T-helper 17 cell (primary cell): ENCODE measurements at regions not wholly inside any gene's neighbourhood (a gene's known extent, or its start where the extent isn't known, plus 50 kb on each side); places are given as distances from the start of the nearest gene placed in this dataset.
"Not testable (repeated sequence)": the region's sequence is repeated elsewhere in the genome, so short reads cannot be mapped to it uniquely, and the experiment has no call there.

ENCODE experiments used
- ATAC-seq: fragments of 150-1000 bp; cut with Tn5 transposase; 2 replicates; pipeline ENCODE4 v1.10.0; 2021; ENCODE audit warnings: mild to moderate bottlenecking, moderate library complexity
- DNase-seq, 3 donors: peaks; one replicate each; pipeline versions ENCODE4 v3.0.0 to v3.0.0-alpha.2; 2020 to 2021
- H3K9me3 ChIP-seq: one replicate; pipeline ENCODE4 v1.7.0; 2013; ENCODE audit warnings: low read length, mild to moderate bottlenecking; ENCODE audit not compliant: control insufficient read depth, poor library complexity, severe bottlenecking
- H3K27ac Mint-ChIP-seq: one replicate; pipeline ENCODE4 v1.8.0; 2022; ENCODE audit warnings: mild to moderate bottlenecking, moderate library complexity, mixed read lengths
- H3K27me3 Mint-ChIP-seq: one replicate; pipeline ENCODE4 v1.8.0; 2022; ENCODE audit warnings: mixed read lengths
- H3K36me3 Mint-ChIP-seq: one replicate; pipeline ENCODE4 v1.8.0; 2022; ENCODE audit warnings: low read depth, mixed read lengths
- H3K4me1 Mint-ChIP-seq: one replicate; pipeline ENCODE4 v1.8.0; 2022; ENCODE audit warnings: mild to moderate bottlenecking, mixed read lengths
- H3K4me3 Mint-ChIP-seq: one replicate; pipeline ENCODE4 v1.8.0; 2022; ENCODE audit warnings: mild to moderate bottlenecking, moderate library complexity, mixed read lengths

DNA sequence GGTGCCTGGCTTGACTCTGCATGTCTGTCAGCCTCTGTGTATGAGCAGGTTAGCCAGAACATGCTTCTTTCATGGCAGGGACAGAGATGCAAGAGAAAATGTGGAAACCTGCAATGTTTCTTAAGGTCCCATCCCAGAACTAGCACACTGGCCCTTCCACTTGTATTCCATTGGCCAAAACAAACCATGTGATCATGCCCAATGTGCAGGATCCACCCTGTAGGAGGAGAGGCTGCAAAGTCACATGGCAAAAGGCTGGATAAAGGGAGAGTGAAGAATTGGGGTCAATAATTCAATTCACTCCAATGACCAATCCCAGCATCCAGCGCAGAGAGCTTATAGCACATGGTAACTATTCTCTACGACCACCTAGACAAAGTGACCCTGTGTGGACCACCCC is 405.5 kb downstream of the MIAT start:
- H3K27ac Mint-ChIP-seq: no peak overlapping the region
- H3K27me3 Mint-ChIP-seq: peaks cover 28% of the 10 kb centered on the region
- no peaks in the 10 kb centered on the region for H3K9me3 ChIP-seq
- H3K36me3 Mint-ChIP-seq: peaks cover 4% of the 10 kb centered on the region
- ATAC-seq (no peak), DNase-seq (no peak)
- H3K4me1 Mint-ChIP-seq: peaks cover 4% of the 10 kb centered on the region
- no peak overlapping the region for H3K4me3 Mint-ChIP-seq

DNA sequence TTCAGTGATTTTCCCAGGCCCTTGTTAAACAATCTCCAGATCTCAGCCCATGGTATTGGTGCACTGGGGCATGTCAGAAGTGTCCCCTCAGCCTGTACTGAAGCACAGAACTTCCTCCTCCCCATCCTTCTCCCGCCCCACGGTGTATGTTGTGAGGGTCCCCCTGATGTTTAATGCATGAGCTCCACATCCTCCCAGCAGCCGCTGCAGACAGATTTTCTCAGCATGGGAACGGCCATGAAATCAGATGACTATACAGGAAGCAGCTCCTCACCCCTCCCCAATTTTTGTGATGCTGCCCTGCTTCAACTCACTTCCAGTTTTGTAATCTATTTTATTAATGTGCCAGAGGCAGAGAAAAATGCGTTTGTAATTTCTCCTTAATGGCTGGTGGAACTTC is 406.0 kb downstream of the MIAT start:
- Mint-ChIP-seq H3K27me3 (peaks cover 28% of the 10 kb centered on the region), H3K4me1 (peaks cover 4% of the 10 kb centered on the region), H3K4me3 (no peak overlapping the region), H3K27ac (no peak overlapping the region), H3K36me3 (peaks cover 4% of the 10 kb centered on the region)
- no peak for DNase-seq
- no peak for ATAC-seq
- H3K9me3 ChIP-seq: no peaks in the 10 kb centered on the region

DNA sequence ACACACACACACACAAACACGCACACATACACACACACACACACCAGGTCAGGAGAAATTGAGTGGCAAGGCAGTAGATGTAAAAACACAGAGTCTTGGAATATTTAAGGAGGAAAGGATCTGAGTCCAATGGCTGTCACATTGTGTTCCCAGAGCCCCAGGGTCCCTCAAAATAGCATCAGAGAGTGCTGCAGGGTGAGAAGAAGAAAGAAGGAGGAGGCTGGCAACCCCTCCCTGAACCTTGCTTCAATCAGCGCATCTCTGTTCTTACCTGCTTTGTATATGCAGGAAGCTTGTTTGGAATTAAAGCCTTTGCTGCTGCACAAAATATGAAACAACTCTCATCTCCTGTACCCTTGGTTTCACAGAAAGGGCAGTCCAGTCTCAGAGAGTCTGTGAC is 406.5 kb downstream of the MIAT start:
- ATAC-seq (no peak), DNase-seq (no peak)
- no peaks in the 10 kb centered on the region for H3K9me3 ChIP-seq
- Mint-ChIP-seq H3K27me3 (peaks cover 28% of the 10 kb centered on the region), H3K27ac (no peak overlapping the region), H3K4me1 (peaks cover 4% of the 10 kb centered on the region), H3K36me3 (peaks cover 4% of the 10 kb centered on the region), H3K4me3 (no peak overlapping the region)

DNA sequence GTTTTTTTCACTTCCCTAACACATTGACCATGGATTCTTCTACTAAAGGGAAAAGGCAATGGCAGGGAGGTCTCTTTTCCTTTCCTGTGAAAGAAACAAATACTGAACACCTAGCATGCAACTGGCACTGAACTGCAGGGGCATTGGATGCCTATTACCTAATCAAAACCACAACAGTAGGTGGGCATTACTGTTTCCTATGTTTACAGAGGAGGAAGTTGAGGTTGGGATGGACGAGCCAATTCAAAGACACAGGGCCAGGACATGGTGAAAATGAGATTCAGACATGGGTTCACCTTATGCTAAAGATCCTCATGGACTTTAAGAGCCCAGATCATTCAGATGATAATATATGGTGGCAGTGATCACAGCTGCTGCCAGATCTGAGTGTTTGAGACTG is 407.0 kb downstream of the MIAT start:
- Mint-ChIP-seq H3K36me3 (peaks cover 4% of the 10 kb centered on the region), H3K27ac (no peak overlapping the region), H3K4me3 (no peak overlapping the region), H3K4me1 (peaks cover 4% of the 10 kb centered on the region), H3K27me3 (peaks cover 27% of the 10 kb centered on the region)
- DNase-seq (no peak), ATAC-seq (no peak)
- H3K9me3 ChIP-seq: no peaks in the 10 kb centered on the region

DNA sequence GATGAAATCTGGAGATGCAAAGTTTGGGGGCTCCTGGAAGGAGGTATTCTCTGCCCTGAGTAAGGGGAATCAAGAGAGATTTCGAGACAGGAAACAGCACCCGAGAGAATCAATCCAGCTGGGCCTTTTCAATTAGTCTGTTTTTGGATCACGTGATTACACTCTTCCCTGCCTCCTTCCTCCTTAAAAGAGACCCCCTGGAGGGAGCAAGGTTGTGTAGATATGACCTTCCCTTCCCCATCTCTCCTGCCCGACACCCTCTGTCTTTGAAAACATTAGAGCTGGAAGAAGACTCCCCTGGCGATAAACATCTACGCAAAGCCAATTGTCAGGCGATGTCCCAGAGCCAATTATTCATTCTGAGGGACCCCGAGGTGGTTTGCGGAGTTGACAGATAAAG is 407.9 kb downstream of the MIAT start:
- no peak for ATAC-seq
- no peak for DNase-seq
- H3K9me3 ChIP-seq: no peaks in the 10 kb centered on the region
- Mint-ChIP-seq H3K4me3 (no peak overlapping the region), H3K27ac (no peak overlapping the region), H3K27me3 (peaks cover 24% of the 10 kb centered on the region), H3K4me1 (peaks cover 4% of the 10 kb centered on the region), H3K36me3 (peaks cover 4% of the 10 kb centered on the region)

DNA sequence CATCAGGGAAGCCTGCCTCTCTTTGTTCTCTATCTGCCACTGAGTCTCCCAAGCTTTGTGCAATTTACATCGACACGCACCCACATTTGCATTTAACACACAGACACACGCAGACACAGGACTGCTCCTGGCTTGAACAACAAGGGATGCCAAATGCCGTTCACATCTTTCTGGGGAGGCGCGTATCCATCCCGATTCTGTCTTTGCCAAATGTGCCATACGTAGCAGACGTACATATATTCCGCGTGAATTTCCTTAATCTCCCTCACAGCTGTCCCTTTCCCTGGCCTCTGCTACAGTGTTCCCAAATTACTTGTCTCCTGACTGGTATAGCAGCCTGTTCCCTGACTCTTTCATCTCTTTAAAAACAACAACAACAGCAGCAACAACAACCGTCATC is 409.5 kb downstream of the MIAT start:
- no peaks in the 10 kb centered on the region for H3K9me3 ChIP-seq
- peaks cover 4% of the 10 kb centered on the region for H3K36me3 Mint-ChIP-seq
- H3K4me1 Mint-ChIP-seq: peaks cover 4% of the 10 kb centered on the region
- no peak overlapping the region for H3K27ac Mint-ChIP-seq
- no peak for ATAC-seq
- no peak overlapping the region for H3K4me3 Mint-ChIP-seq
- peaks cover 31% of the 10 kb centered on the region for H3K27me3 Mint-ChIP-seq
- DNase-seq: no peak

DNA sequence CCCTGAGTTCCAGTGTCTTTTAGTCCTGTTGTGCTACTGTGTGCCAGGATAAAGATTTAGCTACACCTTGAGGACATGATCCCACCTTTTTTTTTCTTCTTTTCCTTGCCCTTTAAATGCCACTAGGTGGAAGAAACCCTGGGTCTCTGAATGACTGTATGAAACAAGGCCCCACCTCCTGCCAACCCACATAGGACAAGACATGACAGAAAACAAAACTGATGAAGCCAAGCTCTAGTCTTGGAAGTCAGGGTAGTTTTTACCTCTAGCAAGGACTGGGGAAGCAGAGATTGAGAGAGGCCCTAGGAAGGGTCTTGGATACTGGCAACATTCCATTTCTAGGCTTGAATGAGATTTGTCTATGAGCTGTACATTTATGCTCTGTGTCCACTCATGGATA is 410.7 kb downstream of the MIAT start:
- H3K4me1 Mint-ChIP-seq: peaks cover 4% of the 10 kb centered on the region
- DNase-seq: no peak
- peaks cover 18% of the 10 kb centered on the region for H3K27me3 Mint-ChIP-seq
- H3K36me3 Mint-ChIP-seq: peaks cover 2% of the 10 kb centered on the region
- H3K27ac Mint-ChIP-seq: no peak overlapping the region
- H3K9me3 ChIP-seq: no peaks in the 10 kb centered on the region
- no peak overlapping the region for H3K4me3 Mint-ChIP-seq
- no peak for ATAC-seq

DNA sequence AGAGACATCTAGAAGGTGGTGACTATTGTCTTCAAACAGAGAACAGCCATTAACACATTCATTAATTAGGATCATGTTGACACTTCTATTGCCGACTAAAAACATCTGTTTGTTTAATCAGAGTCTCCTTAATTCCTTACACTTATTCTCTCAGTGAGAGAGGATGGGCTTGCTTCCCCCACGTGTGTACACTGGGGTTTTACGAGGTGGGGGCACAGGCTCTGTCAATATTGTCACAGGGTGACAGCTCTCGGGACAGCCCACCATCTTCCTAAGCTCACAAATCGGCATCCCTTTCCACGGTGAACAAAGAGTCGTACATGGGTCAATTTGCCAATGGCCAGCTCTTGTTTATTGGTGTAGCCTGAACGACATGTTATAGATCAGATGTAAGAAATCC is 413.2 kb downstream of the MIAT start:
- peaks cover 9% of the 10 kb centered on the region for H3K27me3 Mint-ChIP-seq
- no peak overlapping the region for H3K4me3 Mint-ChIP-seq
- H3K27ac Mint-ChIP-seq: no peak overlapping the region
- no peaks in the 10 kb centered on the region for H3K4me1 Mint-ChIP-seq
- no peaks in the 10 kb centered on the region for H3K36me3 Mint-ChIP-seq
- DNase-seq: no peak
- H3K9me3 ChIP-seq: no peaks in the 10 kb centered on the region
- no peak for ATAC-seq

DNA sequence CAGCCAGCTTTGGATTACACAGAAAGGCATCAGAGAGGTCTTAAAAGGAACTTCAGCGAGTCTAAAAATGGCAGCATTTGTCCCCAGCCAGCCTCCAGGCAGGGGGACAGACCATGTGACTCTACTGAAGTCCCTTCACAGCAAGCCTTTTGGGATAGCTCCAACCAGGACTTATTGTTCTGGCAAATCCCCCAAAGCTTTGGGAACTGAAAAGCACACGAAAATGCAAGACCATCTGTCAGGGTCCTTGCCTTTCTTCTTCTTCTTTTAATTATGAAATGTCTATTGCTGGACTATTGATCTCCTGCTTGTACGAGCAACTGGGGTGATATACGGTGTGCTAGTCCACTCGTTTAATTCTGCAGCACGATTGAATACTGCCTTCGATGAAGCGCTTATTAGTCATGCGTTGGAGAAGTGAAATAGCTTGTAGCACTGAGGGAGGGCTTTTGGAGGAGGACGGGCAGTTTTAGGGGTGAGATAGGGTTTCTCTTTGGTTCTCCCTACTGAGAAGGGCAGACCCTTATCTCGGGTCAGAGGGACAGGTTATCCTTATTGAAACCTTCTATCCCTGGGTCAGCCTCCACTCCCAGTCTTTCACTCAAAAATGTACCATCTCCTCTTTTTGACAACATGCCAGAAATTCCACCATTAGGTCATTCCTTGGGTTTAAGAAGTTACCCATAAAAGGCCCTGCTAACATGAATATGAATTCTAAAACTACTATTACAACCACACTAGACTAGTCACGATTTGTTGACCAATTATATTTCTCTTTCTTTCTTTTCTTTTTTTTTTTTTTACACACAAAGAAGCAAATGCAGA is 416.4 kb downstream of the MIAT start:
- ATAC-seq: no peak

DNA sequence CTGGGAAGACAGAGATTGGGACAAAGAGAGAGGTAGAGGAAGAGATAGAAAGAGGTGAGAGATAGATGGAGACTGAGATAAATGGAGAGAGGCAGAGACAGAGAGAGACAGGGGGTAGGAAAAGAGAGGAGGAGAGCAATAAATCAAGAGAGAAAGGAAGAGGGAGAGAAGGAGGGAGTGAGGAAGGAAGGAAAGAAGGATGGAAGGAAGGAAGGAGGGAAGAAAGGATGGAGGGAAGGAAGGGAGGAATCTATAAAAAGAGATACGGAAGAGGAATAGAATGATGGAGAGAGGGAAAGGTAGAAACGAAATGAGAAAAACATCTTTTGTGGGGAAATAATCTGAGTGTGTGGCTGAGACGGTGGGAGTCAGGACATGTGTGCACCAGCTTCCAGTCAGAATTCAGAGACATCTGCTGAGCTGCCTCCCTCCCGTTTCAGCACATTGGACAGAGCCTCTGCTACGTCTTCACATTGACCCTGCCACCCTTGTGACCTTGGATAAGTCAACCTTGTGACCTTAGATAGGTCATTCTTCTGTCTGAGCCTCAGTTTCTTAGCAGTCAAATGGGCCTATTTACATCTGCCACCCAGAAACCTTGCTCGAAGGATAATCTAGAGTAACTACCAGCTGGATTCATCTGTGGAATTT is 417.8 kb downstream of the MIAT start:
- Mint-ChIP-seq H3K4me3 (no peak overlapping the region), H3K27ac (no peak overlapping the region), H3K27me3 (peaks cover 10% of the 10 kb centered on the region), H3K36me3 (no peaks in the 10 kb centered on the region), H3K4me1 (no peaks in the 10 kb centered on the region)
- DNase-seq: no peak
- no peak for ATAC-seq
- H3K9me3 ChIP-seq: no peaks in the 10 kb centered on the region

More for the DNA sequence above, 416.4 kb downstream of the MIAT start:
- Mint-ChIP-seq H3K4me1 (no peaks in the 10 kb centered on the region), H3K4me3 (no peak overlapping the region), H3K27ac (no peak overlapping the region), H3K27me3 (peaks cover 9% of the 10 kb centered on the region), H3K36me3 (no peaks in the 10 kb centered on the region)
- H3K9me3 ChIP-seq: no peaks in the 10 kb centered on the region
- DNase-seq: no peak

DNA sequence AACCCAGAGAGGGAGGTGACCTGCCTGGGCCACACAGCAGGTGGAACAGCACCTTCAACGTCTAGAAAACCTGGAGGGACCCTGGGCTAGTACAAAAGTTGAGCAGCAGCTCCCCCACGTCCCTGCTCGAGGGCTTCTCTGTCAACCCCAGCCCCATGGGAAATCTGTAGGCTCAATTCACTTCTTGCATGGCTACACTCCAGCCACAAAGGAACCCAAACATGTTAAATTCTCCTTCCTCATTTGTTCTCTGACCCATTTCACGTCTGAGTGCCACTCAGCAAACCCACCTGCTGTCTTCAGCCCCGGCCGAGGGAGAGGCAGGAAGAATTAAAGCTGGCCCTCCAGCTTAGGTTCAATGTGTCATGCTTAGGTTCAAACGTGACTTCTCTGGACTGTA is 418.5 kb downstream of the MIAT start:
- Mint-ChIP-seq H3K27ac (no peak overlapping the region), H3K36me3 (no peaks in the 10 kb centered on the region), H3K4me3 (no peak overlapping the region), H3K27me3 (peaks cover 14% of the 10 kb centered on the region), H3K4me1 (no peaks in the 10 kb centered on the region)
- DNase-seq (no peak), ATAC-seq (no peak)
- no peaks in the 10 kb centered on the region for H3K9me3 ChIP-seq

DNA sequence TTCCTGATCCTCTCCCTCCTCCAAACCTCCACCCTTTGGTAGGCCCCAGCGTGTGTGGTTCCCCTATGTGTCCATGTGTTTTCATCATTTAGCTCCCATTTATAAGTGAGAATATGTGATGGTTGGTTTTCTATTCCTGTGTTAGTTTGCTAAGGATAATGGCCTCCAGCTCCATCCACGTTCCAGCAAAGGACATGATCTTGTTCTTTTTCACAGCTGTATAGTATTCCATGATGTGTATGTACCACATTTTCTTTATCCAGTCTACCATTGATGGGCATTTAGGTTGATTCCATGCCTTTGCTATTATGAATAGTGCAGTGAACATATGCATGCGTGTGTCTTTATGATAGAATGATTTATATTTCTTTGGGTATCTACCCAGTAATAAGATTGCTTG is 420.7 kb downstream of the MIAT start:
- ATAC-seq, DNase-seq, H3K4me3 Mint-ChIP-seq, H3K4me1 Mint-ChIP-seq, H3K27ac Mint-ChIP-seq, H3K9me3 ChIP-seq, H3K36me3 Mint-ChIP-seq: not testable (repeated sequence)
- H3K27me3 Mint-ChIP-seq: peaks cover 26% of the 10 kb centered on the region

DNA sequence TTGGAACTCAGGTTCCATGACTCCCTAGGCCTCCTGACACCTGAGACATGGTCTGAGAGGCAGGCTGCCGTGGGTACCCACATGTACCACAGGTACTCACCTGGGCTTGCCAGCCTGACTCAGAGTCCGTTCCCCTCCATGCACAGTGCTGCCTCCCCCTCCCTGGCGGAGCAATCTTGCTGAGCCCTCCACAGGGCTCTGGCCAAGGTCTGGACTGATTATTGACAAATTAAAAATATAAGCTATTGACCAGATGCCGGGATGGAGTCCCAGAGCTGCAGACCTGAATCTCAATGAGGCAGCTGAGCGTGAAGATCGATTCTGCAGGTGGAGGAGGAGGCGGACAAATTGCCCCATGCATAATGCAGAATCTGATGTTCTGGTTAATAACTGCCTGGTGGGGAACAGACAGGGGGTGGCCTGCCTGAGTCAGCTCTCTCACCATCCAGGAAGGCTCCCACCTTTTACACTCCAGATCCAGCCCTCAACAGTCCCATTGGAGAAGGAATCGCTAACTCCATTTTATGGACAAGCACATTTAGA is 422.7 kb downstream of the MIAT start:
- Mint-ChIP-seq H3K4me1 (no peaks in the 10 kb centered on the region), H3K4me3 (no peak overlapping the region), H3K27ac (no peak overlapping the region), H3K27me3 (peaks cover 35% of the 10 kb centered on the region), H3K36me3 (no peaks in the 10 kb centered on the region)
- ATAC-seq: no peak
- peaks cover 2% of the 10 kb centered on the region for H3K9me3 ChIP-seq
- DNase-seq: no peak

DNA sequence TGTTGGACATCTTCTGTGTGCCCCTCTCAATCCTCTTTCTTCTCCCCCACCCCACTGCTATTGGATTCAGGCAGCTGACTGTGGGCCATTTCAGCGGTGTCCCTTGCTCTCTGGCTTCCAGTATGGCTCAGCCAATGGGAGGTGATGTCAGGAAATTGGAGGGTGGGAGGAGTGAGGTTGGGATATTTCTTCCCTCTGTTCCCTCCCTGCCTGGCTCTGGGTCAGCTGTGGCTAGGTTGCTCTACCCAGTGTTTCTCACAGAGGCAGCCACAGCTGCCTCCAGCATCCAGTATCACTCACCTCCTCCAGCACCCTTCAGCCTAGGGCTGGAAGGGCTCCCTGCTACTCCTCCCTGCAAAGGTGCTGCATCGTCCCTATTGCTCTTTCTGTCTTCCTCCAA is 423.5 kb downstream of the MIAT start:
- Mint-ChIP-seq H3K27ac (no peak overlapping the region), H3K27me3 (peaks cover 42% of the 10 kb centered on the region)
- ATAC-seq: no peak

More for the DNA sequence above, 423.5 kb downstream of the MIAT start:
- Mint-ChIP-seq H3K4me3 (no peak overlapping the region), H3K4me1 (no peaks in the 10 kb centered on the region), H3K36me3 (no peaks in the 10 kb centered on the region)
- H3K9me3 ChIP-seq: peaks cover 2% of the 10 kb centered on the region
- DNase-seq: no peak
